ENCODE measurements at regions not wholly inside any gene's neighbourhood (a gene's known extent, or its start where the extent isn't known, plus 50 kb on each side); places are given as distances from the start of the nearest gene placed in this dataset.

DNA sequence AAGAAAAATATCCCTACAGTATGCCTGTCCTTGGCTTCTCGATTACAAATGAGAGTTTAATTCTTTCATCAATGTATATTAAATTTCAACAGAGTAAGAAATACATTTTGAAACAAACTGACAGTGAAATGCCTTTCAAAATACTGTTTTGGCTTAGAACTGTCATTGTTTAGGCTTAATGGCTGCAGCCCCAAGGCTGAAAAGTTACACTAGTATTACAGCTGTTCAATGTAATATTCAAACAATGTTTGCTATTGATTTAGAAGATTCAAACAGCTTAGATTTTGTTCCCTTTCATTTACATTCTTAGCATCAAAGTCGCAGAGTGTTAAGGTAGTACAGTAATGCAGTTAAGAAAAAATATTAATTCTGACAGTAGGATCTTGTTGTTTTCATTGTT, 882.9 kb upstream of the ADGRL2 start:
- TF ChIP-seq, protein P1, sequence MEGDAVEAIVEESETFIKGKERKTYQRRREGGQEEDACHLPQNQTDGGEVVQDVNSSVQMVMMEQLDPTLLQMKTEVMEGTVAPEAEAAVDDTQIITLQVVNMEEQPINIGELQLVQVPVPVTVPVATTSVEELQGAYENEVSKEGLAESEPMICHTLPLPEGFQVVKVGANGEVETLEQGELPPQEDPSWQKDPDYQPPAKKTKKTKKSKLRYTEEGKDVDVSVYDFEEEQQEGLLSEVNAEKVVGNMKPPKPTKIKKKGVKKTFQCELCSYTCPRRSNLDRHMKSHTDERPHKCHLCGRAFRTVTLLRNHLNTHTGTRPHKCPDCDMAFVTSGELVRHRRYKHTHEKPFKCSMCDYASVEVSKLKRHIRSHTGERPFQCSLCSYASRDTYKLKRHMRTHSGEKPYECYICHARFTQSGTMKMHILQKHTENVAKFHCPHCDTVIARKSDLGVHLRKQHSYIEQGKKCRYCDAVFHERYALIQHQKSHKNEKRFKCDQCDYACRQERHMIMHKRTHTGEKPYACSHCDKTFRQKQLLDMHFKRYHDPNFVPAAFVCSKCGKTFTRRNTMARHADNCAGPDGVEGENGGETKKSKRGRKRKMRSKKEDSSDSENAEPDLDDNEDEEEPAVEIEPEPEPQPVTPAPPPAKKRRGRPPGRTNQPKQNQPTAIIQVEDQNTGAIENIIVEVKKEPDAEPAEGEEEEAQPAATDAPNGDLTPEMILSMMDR (conservative IDR thresholded peaks at IDR 0.05): no peak
- no peak overlapping the region for H3K27ac Mint-ChIP-seq
- H3K9ac ChIP-seq (ENCODE audit: extremely low read depth, low read length, poor library complexity, severe bottlenecking): no peak overlapping the region
- no peaks in the 10 kb centered on the region for H3K9me3 ChIP-seq (ENCODE audit: control insufficient read depth, low read length)
- H3K4me3 Mint-ChIP-seq: no peak overlapping the region
- no peaks in the 10 kb centered on the region for H3K4me1 Mint-ChIP-seq
- no peak for DNase-seq
- no peaks in the 10 kb centered on the region for H3K9me3 Mint-ChIP-seq
- H3K36me3 ChIP-seq (ENCODE audit: control insufficient read depth, insufficient read depth, low read length): no peaks in the 10 kb centered on the region
- H3K27me3 Mint-ChIP-seq (ENCODE audit: insufficient read depth): no peaks in the 10 kb centered on the region
- no peaks in the 10 kb centered on the region for H3K27me3 ChIP-seq (ENCODE audit: control insufficient read depth, insufficient read depth, low read length, poor library complexity, severe bottlenecking)
- H3K4me3 ChIP-seq (ENCODE audit: low read length): no peak overlapping the region
- WGBS, 2 experiments (ENCODE audit: insufficient coverage in 1 of 2, insufficient read length in 1 of 2): 80% methylated on average over 1 of the region's 2 CpGs; no CpG with 5 or more reads in 1 of the 2 experiments
- no peaks in the 10 kb centered on the region for H3K36me3 Mint-ChIP-seq (ENCODE audit: low read depth)
- peak overlapping the region; percentile 59 for H3K27ac ChIP-seq (ENCODE audit: low read depth, low read length)
- H3K4me1 ChIP-seq (ENCODE audit: control insufficient read depth, insufficient read depth, low read length): no peaks in the 10 kb centered on the region

DNA sequence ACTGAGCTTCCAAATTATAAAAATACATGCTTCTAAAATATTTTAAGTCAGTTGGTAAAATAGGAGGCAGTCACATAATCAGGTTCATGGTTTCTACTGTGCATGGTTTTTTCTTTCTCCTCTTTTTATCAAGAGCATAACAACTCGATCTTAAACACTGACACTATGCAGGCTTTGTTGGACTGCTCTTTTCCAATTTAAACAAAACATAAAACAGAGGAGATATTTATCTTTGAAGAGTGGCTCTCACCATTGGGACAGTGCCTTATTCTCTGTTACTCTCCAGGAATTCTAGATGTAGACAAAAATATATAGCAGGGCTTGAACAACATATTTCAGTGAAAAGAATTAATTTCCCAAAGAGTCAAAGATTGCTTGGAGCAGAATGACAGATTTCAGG, 883.5 kb upstream of the ADGRL2 start:
- no peak for DNase-seq
- WGBS, 2 experiments (ENCODE audit: insufficient coverage in 1 of 2, insufficient read length in 1 of 2): 100% methylated on average over 1 of the region's 1 CpG; no CpG with 5 or more reads in 1 of the 2 experiments
- Histone ChIP-seq H3K4me1 (ENCODE audit: control insufficient read depth, insufficient read depth, low read length) (no peaks in the 10 kb centered on the region), H3K4me3 (ENCODE audit: low read length) (no peak overlapping the region), H3K9ac (ENCODE audit: extremely low read depth, low read length, poor library complexity, severe bottlenecking) (no peak overlapping the region), H3K27me3 (ENCODE audit: control insufficient read depth, insufficient read depth, low read length, poor library complexity, severe bottlenecking) (no peaks in the 10 kb centered on the region), H3K9me3 (ENCODE audit: control insufficient read depth, low read length) (no peaks in the 10 kb centered on the region), H3K27ac (ENCODE audit: low read depth, low read length) (peak overlapping the region; percentile 59), H3K36me3 (ENCODE audit: control insufficient read depth, insufficient read depth, low read length) (no peaks in the 10 kb centered on the region)
- no peaks in the 10 kb centered on the region for H3K27me3 Mint-ChIP-seq (ENCODE audit: insufficient read depth)
- no peak overlapping the region for H3K27ac Mint-ChIP-seq
- TF ChIP-seq, protein P1 (conservative IDR thresholded peaks at IDR 0.05): no peak
- no peaks in the 10 kb centered on the region for H3K36me3 Mint-ChIP-seq (ENCODE audit: low read depth)
- no peaks in the 10 kb centered on the region for H3K4me1 Mint-ChIP-seq
- no peak overlapping the region for H3K4me3 Mint-ChIP-seq
- H3K9me3 Mint-ChIP-seq: no peaks in the 10 kb centered on the region

DNA sequence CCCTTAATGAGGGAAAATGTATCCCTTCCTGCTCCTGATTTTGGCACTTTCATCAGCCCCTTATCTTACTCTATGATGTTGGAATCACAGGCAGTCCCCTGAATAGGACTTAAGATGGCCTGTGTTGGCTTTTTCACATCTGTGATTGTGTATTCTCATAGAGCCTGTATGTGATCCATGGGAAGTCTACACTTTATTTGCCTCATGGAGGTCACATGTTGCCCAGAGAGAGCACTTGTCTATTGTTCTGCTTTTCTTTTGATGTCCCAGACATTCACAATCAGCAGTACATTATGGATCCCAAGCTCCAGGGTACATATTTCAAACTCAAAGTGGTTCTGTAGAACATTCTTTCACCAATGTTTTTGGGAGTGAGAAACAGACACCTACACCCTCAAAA, 885.2 kb upstream of the ADGRL2 start:
- Mint-ChIP-seq H3K27ac (no peak overlapping the region), H3K27me3 (ENCODE audit: insufficient read depth) (no peaks in the 10 kb centered on the region), H3K4me1 (no peaks in the 10 kb centered on the region), H3K36me3 (ENCODE audit: low read depth) (no peaks in the 10 kb centered on the region), H3K4me3 (no peak overlapping the region), H3K9me3 (no peaks in the 10 kb centered on the region)
- no peak for DNase-seq
- Histone ChIP-seq H3K4me3 (ENCODE audit: low read length) (no peak overlapping the region), H3K36me3 (ENCODE audit: control insufficient read depth, insufficient read depth, low read length) (no peaks in the 10 kb centered on the region), H3K9ac (ENCODE audit: extremely low read depth, low read length, poor library complexity, severe bottlenecking) (no peak overlapping the region), H3K9me3 (ENCODE audit: control insufficient read depth, low read length) (no peaks in the 10 kb centered on the region), H3K27me3 (ENCODE audit: control insufficient read depth, insufficient read depth, low read length, poor library complexity, severe bottlenecking) (no peaks in the 10 kb centered on the region), H3K4me1 (ENCODE audit: control insufficient read depth, insufficient read depth, low read length) (no peaks in the 10 kb centered on the region), H3K27ac (ENCODE audit: low read depth, low read length) (no peak overlapping the region)
- TF ChIP-seq, protein P1 (conservative IDR thresholded peaks at IDR 0.05): no peak

Measured in endodermal cell (in vitro differentiated cells).